ENCODE measurements at regions not wholly inside any gene's neighbourhood (a gene's known extent, or its start where the extent isn't known, plus 50 kb on each side); places are given as distances from the start of the nearest gene placed in this dataset.

DNA sequence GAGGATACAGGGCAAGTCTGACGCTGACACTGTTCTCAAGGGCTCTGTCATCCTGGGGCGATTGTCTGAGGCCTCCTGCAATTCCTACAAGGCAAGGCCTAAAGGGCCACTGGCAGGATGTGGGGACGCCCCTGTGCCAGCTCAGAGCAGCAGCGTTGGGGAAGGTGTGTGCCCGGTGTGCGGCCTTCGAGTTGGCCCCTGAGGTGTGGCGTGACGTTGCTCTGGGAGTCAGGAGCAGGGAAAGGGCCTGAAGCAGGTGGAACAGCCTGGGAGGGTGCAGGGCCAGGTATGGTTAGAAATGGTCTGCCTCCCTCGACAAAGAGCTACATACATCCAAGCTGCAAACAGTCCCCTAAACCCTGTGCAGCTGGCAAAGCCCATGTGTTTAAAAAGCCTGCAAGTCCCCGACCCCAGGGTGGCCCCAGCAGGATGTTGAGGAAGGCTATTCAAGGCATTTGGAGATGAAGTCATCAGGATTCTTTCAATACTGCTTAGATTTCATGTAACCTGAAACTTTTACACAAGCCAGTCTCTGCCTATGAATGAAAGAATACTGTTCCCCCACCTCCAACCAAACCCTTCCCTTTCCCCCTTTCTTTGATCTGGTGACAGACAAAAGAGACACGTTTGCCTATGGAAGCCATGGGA is 142.5 kb upstream of the TNS3 start:
- WGBS: 67% methylated on average over 8 of the region's 12 CpGs
- H3K18ac ChIP-seq (ENCODE audit: low read depth in 1 of 2, low read length in 2 of 2): peak overlapping the region; percentile 92 to 97
- peaks cover 23% of the 10 kb centered on the region for H3K4me1 ChIP-seq (ENCODE audit: control insufficient read depth, insufficient read depth, low read depth, low read length)
- no peak overlapping the region for H3K4me2 ChIP-seq (ENCODE audit: low read length, poor library complexity, severe bottlenecking)
- H3K14ac ChIP-seq (ENCODE audit: low read length in 2 of 2): peak overlapping the region in 1 of 2 experiments; percentile 98
- H2BK15ac ChIP-seq (ENCODE audit: low read depth, poor library complexity, severe bottlenecking): peak overlapping the region; percentile 6
- peak overlapping the region; percentile 75 to 100 for H2BK12ac ChIP-seq (ENCODE audit: low read length in 2 of 2)
- H3K9ac ChIP-seq (ENCODE audit: low read length): no peak overlapping the region
- H3K4me3 ChIP-seq (ENCODE audit: insufficient read depth in 1 of 2, low read depth in 1 of 2, low read length in 2 of 2): no peak overlapping the region
- H3K4ac ChIP-seq (ENCODE audit: low read depth in 1 of 2, low read length in 2 of 2): peak overlapping the region; percentile 69 to 94
- no peaks in the 10 kb centered on the region for H3K79me1 ChIP-seq (replicated peaks; ENCODE audit: low read length, poor library complexity, severe bottlenecking)
- no peaks in the 10 kb centered on the region for H3K9me3 ChIP-seq (ENCODE audit: control insufficient read depth, low read length)
- peak overlapping the region; percentile 99 for H2AK5ac ChIP-seq (ENCODE audit: low read length, severe bottlenecking)
- no peaks in the 10 kb centered on the region for H3K36me3 ChIP-seq (ENCODE audit: control insufficient read depth in 1 of 2, insufficient read depth in 2 of 2, low read depth in 1 of 2, low read length in 2 of 2)
- H4K8ac ChIP-seq (ENCODE audit: low read length): peak overlapping the region; percentile 93
- peak overlapping the region in 1 of 2 experiments; percentile 46 for H3K23ac ChIP-seq (ENCODE audit: low read length in 2 of 2)
- DNase-seq: peak; percentile 71
- peak overlapping the region; percentile 96 for H4K91ac ChIP-seq (ENCODE audit: low read length)
- peak overlapping the region; percentile 84 for H3K27ac ChIP-seq (ENCODE audit: low read length, poor library complexity, severe bottlenecking)
- peak overlapping the region; percentile 86 for H2BK5ac ChIP-seq (ENCODE audit: low read depth, low read length, poor library complexity, severe bottlenecking)
- peak overlapping the region; percentile 80 for H2BK120ac ChIP-seq (ENCODE audit: low read depth, low read length)
- peaks cover 0 to 30% of the 10 kb centered on the region in 2 experiments for H3K27me3 ChIP-seq (ENCODE audit: control insufficient read depth in 1 of 2, insufficient read depth in 1 of 2, low read length in 2 of 2)
- H2AFZ ChIP-seq (ENCODE audit: low read depth, low read length): no peak overlapping the region

DNA sequence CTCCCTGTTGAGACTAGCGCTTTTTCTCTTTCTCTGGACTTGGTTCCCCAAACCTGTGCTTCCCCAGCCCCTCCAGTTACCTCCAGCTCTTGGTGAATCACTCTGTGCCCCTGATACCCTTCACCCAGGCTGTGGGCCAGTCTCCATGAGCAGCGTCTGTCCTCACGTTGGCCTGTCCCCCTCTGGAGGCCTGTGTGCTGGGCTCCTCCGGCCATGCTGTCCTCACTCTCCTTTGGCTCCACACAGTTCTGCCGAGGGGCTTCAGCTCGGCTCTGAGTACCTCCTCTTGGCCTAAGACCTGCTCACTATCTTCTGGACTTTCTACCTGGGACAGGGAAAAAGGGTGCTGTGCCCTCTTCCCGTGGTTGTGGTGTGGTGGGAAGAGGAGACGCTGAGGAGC is 140.2 kb upstream of the TNS3 start:
- Histone ChIP-seq H2BK120ac (ENCODE audit: low read depth, low read length) (no peak overlapping the region), H3K4me2 (ENCODE audit: low read length, poor library complexity, severe bottlenecking) (no peak overlapping the region), H3K4me3 (ENCODE audit: insufficient read depth in 1 of 2, low read depth in 1 of 2, low read length in 2 of 2) (no peak overlapping the region), H2AFZ (ENCODE audit: low read depth, low read length) (no peak overlapping the region), H2BK5ac (ENCODE audit: low read depth, low read length, poor library complexity, severe bottlenecking) (no peak overlapping the region), H3K79me1 (replicated peaks; ENCODE audit: low read length, poor library complexity, severe bottlenecking) (no peaks in the 10 kb centered on the region), H2AK5ac (ENCODE audit: low read length, severe bottlenecking) (peak overlapping the region; percentile 65), H2BK15ac (ENCODE audit: low read depth, poor library complexity, severe bottlenecking) (peak overlapping the region; percentile 80), H3K27ac (ENCODE audit: low read length, poor library complexity, severe bottlenecking) (no peak overlapping the region), H3K9ac (ENCODE audit: low read length) (no peak overlapping the region), H3K23ac (ENCODE audit: low read length in 2 of 2) (no peak overlapping the region), H3K9me3 (ENCODE audit: control insufficient read depth, low read length) (no peaks in the 10 kb centered on the region), H3K14ac (ENCODE audit: low read length in 2 of 2) (no peak overlapping the region), H3K36me3 (ENCODE audit: control insufficient read depth in 1 of 2, insufficient read depth in 2 of 2, low read depth in 1 of 2, low read length in 2 of 2) (no peaks in the 10 kb centered on the region), H3K4me1 (ENCODE audit: control insufficient read depth, insufficient read depth, low read depth, low read length) (peaks cover 23% of the 10 kb centered on the region), H3K18ac (ENCODE audit: low read depth in 1 of 2, low read length in 2 of 2) (no peak overlapping the region), H3K27me3 (ENCODE audit: control insufficient read depth in 1 of 2, insufficient read depth in 1 of 2, low read length in 2 of 2) (peaks cover 0 to 24% of the 10 kb centered on the region in 2 experiments), H3K4ac (ENCODE audit: low read depth in 1 of 2, low read length in 2 of 2) (no peak overlapping the region), H4K91ac (ENCODE audit: low read length) (no peak overlapping the region), H4K8ac (ENCODE audit: low read length) (peak overlapping the region; percentile 2), H2BK12ac (ENCODE audit: low read length in 2 of 2) (peak overlapping the region in 1 of 2 experiments; percentile 7)
- DNase-seq: no peak
- WGBS: 95% methylated on average over 5 of the region's 8 CpGs

DNA sequence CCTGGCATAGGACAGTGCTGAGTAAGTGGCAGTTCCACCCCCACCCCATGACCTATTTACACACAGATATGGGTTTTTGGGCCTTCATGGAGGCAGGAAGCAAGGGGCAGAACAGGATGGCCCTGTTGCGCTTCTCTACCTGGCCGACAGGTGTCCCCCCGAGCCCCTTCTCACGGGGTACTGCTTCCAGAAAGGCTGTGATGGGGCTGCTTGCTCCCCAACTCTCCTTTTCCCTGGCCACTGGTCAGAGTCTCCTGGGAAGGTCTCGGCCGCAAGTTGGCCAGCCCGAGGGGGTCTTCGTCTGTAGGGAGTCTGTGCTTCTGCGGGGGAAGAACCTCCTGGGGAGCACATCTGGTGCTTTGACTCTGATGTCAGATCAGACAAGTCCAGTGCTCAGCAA is 139.8 kb upstream of the TNS3 start:
- Histone ChIP-seq H2BK12ac (ENCODE audit: low read length in 2 of 2) (peak overlapping the region; percentile 38 to 67), H3K4me3 (ENCODE audit: insufficient read depth in 1 of 2, low read depth in 1 of 2, low read length in 2 of 2) (no peak overlapping the region), H3K4me1 (ENCODE audit: control insufficient read depth, insufficient read depth, low read depth, low read length) (peaks cover 23% of the 10 kb centered on the region), H2AK5ac (ENCODE audit: low read length, severe bottlenecking) (peak overlapping the region; percentile 65), H2BK15ac (ENCODE audit: low read depth, poor library complexity, severe bottlenecking) (peak overlapping the region; percentile 80), H3K23ac (ENCODE audit: low read length in 2 of 2) (no peak overlapping the region), H4K8ac (ENCODE audit: low read length) (no peak overlapping the region), H3K79me1 (replicated peaks; ENCODE audit: low read length, poor library complexity, severe bottlenecking) (no peaks in the 10 kb centered on the region), H4K91ac (ENCODE audit: low read length) (no peak overlapping the region), H3K9me3 (ENCODE audit: control insufficient read depth, low read length) (no peaks in the 10 kb centered on the region), H3K9ac (ENCODE audit: low read length) (no peak overlapping the region), H3K27me3 (ENCODE audit: control insufficient read depth in 1 of 2, insufficient read depth in 1 of 2, low read length in 2 of 2) (peaks cover 0 to 24% of the 10 kb centered on the region in 2 experiments), H2AFZ (ENCODE audit: low read depth, low read length) (no peak overlapping the region), H3K36me3 (ENCODE audit: control insufficient read depth in 1 of 2, insufficient read depth in 2 of 2, low read depth in 1 of 2, low read length in 2 of 2) (no peaks in the 10 kb centered on the region), H3K18ac (ENCODE audit: low read depth in 1 of 2, low read length in 2 of 2) (peak overlapping the region in 1 of 2 experiments; percentile 4), H3K27ac (ENCODE audit: low read length, poor library complexity, severe bottlenecking) (no peak overlapping the region), H3K4me2 (ENCODE audit: low read length, poor library complexity, severe bottlenecking) (no peak overlapping the region), H2BK5ac (ENCODE audit: low read depth, low read length, poor library complexity, severe bottlenecking) (no peak overlapping the region), H2BK120ac (ENCODE audit: low read depth, low read length) (no peak overlapping the region), H3K4ac (ENCODE audit: low read depth in 1 of 2, low read length in 2 of 2) (no peak overlapping the region), H3K14ac (ENCODE audit: low read length in 2 of 2) (no peak overlapping the region)
- DNase-seq: no peak
- WGBS: 83% methylated on average over 9 of the region's 9 CpGs

DNA sequence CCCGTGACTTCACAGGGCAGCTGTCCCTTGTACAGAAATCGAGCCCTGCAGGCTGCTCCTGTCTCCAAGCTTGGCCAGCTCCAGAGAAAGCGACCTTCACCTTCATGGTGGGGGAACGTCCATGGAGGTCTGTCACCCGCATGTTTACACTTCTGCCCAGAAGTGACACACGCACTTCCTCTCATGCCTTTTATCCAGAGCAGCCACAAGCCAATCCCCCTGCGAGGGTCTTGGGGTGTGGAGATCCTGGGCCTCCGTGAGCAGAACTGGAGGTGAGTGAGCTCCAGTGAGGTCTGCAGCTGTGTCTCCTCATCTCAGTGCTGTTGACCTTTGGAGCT is 139.0 kb upstream of the TNS3 start:
- no peak overlapping the region for H4K8ac ChIP-seq (ENCODE audit: low read length)

More for the DNA sequence above, 139.0 kb upstream of the TNS3 start:
- H4K91ac ChIP-seq (ENCODE audit: low read length): no peak overlapping the region
- H2BK5ac ChIP-seq (ENCODE audit: low read depth, low read length, poor library complexity, severe bottlenecking): no peak overlapping the region
- H3K23ac ChIP-seq (ENCODE audit: low read length in 2 of 2): no peak overlapping the region
- peaks cover 0 to 18% of the 10 kb centered on the region in 2 experiments for H3K27me3 ChIP-seq (ENCODE audit: control insufficient read depth in 1 of 2, insufficient read depth in 1 of 2, low read length in 2 of 2)
- peaks cover 20% of the 10 kb centered on the region for H3K4me1 ChIP-seq (ENCODE audit: control insufficient read depth, insufficient read depth, low read depth, low read length)
- no peaks in the 10 kb centered on the region for H3K79me1 ChIP-seq (replicated peaks; ENCODE audit: low read length, poor library complexity, severe bottlenecking)
- peak overlapping the region in 1 of 2 experiments; percentile 65 for H3K18ac ChIP-seq (ENCODE audit: low read depth in 1 of 2, low read length in 2 of 2)
- H3K9me3 ChIP-seq (ENCODE audit: control insufficient read depth, low read length): no peaks in the 10 kb centered on the region
- H2BK120ac ChIP-seq (ENCODE audit: low read depth, low read length): no peak overlapping the region
- no peak overlapping the region for H2AFZ ChIP-seq (ENCODE audit: low read depth, low read length)
- H3K4me3 ChIP-seq (ENCODE audit: insufficient read depth in 1 of 2, low read depth in 1 of 2, low read length in 2 of 2): no peak overlapping the region
- no peak for DNase-seq
- peak overlapping the region in 1 of 2 experiments; percentile 48 for H3K4ac ChIP-seq (ENCODE audit: low read depth in 1 of 2, low read length in 2 of 2)
- H3K27ac ChIP-seq (ENCODE audit: low read length, poor library complexity, severe bottlenecking): no peak overlapping the region
- no peak overlapping the region for H2AK5ac ChIP-seq (ENCODE audit: low read length, severe bottlenecking)
- no peaks in the 10 kb centered on the region for H3K36me3 ChIP-seq (ENCODE audit: control insufficient read depth in 1 of 2, insufficient read depth in 2 of 2, low read depth in 1 of 2, low read length in 2 of 2)
- no peak overlapping the region for H3K4me2 ChIP-seq (ENCODE audit: low read length, poor library complexity, severe bottlenecking)
- H3K9ac ChIP-seq (ENCODE audit: low read length): no peak overlapping the region
- no peak overlapping the region for H3K14ac ChIP-seq (ENCODE audit: low read length in 2 of 2)
- H2BK12ac ChIP-seq (ENCODE audit: low read length in 2 of 2): peak overlapping the region in 1 of 2 experiments; percentile 23
- WGBS: 91% methylated on average over 7 of the region's 8 CpGs
- H2BK15ac ChIP-seq (ENCODE audit: low read depth, poor library complexity, severe bottlenecking): no peak overlapping the region
